Esophagus muscularis mucosa (tissue), 4 donors: ENCODE measurements at regions not wholly inside any gene's neighbourhood (a gene's known extent, or its start where the extent isn't known, plus 50 kb on each side); places are given as distances from the start of the nearest gene placed in this dataset.

Experiments
- EP300 ChIP-seq: sonication (generic); formaldehyde crosslinking; IDR thresholded peaks from one replicate; pipeline ENCODE4 v1.6.1; 2017; ENCODE audit warnings: antibody characterized with exemption
- POLR2A ChIP-seq: fragments of 450-650 bp; IDR thresholded peaks from one replicate; pipeline ENCODE4 v1.6.1; 2017; ENCODE audit warnings: antibody characterized with exemption, moderate library complexity, mild to moderate bottlenecking, low read depth
- POLR2AphosphoS5 ChIP-seq, 2 donors: sonication (generic); formaldehyde crosslinking; IDR thresholded peaks; one replicate each; pipeline ENCODE4 v1.6.1; 2017; ENCODE audit warnings: antibody characterized with exemption in 2 of 2
- TF ChIP-seq, protein P1 (sequence below), 3 experiments: fragments of 200-600 bp in 2 of 3; fragments of 450-650 bp in 1 of 3; sonication (generic) in 2 of 3; IDR thresholded peaks; one replicate each; pipeline ENCODE4 v1.5.1; 2017 to 2019; ENCODE audit warnings: antibody characterized with exemption in 3 of 3, mild to moderate bottlenecking in 2 of 3, moderate library complexity in 1 of 3

DNA sequence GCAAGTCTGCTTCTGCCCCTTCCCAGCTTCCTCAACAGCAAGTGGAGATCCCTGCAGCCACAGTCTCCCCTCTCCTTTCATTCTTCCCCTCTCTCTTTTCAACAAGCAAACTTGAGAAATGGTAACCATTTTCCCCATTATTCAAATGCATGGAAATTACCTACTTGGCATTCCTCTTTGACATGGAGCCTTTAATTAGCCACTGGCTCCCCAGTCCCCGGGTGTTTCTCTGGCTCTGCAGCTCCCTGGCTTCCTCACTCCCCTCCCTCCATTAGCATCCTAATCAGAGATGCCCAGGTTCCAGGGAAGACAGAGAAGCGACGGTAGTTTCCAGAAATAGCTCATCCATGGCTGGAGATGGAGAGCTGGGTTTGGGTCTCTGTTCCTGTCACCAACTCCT, 116.0 kb downstream of the CCT6B start:
- TF ChIP-seq, protein P1, sequence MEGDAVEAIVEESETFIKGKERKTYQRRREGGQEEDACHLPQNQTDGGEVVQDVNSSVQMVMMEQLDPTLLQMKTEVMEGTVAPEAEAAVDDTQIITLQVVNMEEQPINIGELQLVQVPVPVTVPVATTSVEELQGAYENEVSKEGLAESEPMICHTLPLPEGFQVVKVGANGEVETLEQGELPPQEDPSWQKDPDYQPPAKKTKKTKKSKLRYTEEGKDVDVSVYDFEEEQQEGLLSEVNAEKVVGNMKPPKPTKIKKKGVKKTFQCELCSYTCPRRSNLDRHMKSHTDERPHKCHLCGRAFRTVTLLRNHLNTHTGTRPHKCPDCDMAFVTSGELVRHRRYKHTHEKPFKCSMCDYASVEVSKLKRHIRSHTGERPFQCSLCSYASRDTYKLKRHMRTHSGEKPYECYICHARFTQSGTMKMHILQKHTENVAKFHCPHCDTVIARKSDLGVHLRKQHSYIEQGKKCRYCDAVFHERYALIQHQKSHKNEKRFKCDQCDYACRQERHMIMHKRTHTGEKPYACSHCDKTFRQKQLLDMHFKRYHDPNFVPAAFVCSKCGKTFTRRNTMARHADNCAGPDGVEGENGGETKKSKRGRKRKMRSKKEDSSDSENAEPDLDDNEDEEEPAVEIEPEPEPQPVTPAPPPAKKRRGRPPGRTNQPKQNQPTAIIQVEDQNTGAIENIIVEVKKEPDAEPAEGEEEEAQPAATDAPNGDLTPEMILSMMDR (IDR thresholded peaks at IDR 0.05): no peak
- TF ChIP-seq POLR2A: no peak
- TF ChIP-seq EP300: no peak
- no peak for TF ChIP-seq POLR2AphosphoS5 (IDR thresholded peaks at IDR 0.05)
